Gastroesophageal sphincter (tissue), 3 donors: ENCODE measurements at regions not wholly inside any gene's neighbourhood (a gene's known extent, or its start where the extent isn't known, plus 50 kb on each side); places are given as distances from the start of the nearest gene placed in this dataset.

Source experiments
- CTCF ChIP-seq, 4 experiments: fragments of 200-600 bp in 2 of 4; fragments of 450-650 bp in 2 of 4; sonication (generic) in 1 of 4; IDR thresholded peaks; one replicate each; pipeline ENCODE4 v1.5.1; 2017 to 2019; ENCODE audit warnings: antibody characterized with exemption in 4 of 4, mild to moderate bottlenecking in 2 of 4, moderate library complexity in 2 of 4
- EP300 ChIP-seq: sonication (generic); formaldehyde crosslinking; IDR thresholded peaks from one replicate; pipeline ENCODE4 v1.6.1; 2017; ENCODE audit warnings: antibody characterized with exemption, mild to moderate bottlenecking

GRCh38 chr5:56319526-56320181, 86.5 kb upstream of the ANKRD55 start:
- TF ChIP-seq EP300 (no peak), CTCF (IDR thresholded peaks at IDR 0.05) (no peak)
